ENCODE measurements at regions not wholly inside any gene's neighbourhood (a gene's known extent, or its start where the extent isn't known, plus 50 kb on each side); places are given as distances from the start of the nearest gene placed in this dataset.
"Not testable (repeated sequence)": the region's sequence is repeated elsewhere in the genome, so short reads cannot be mapped to it uniquely, and the experiment has no call there.

GRCh38 chrX:74065831-74066390 lies 213.4 kb upstream of the XIST start:
- DNase-seq (ENCODE audit: low read depth) = no peak

GRCh38 chrX:74063426-74064155 lies 211.1 kb upstream of the XIST start:
- no peak for DNase-seq (ENCODE audit: low read depth)

GRCh38 chrX:74061879-74062278 lies 209.4 kb upstream of the XIST start:
- DNase-seq (ENCODE audit: low read depth) = no peak

GRCh38 chrX:74049126-74049525 lies 196.6 kb upstream of the XIST start:
- DNase-seq (ENCODE audit: low read depth) = no peak

DNA sequence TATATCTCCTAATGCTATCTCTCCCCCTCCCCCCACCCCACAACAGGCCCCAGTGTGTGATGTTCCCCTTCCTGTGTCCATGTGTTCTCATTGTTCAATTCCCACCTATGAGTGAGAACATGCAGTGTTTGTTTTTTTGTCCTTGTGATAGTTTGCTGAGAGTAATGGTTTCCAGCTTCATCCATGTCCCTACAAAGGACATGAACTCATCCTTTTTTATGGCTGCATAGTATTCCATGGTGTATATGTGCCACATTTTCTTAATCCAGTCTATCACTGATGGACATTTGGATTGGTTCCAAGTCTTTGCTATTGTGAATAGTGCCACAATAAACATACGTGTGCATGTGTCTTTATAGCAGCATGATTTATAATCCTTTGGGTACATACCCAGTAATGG lies 181.6 kb upstream of the XIST start:
- not testable (repeated sequence) for DNase-seq (ENCODE audit: low read depth)

DNA sequence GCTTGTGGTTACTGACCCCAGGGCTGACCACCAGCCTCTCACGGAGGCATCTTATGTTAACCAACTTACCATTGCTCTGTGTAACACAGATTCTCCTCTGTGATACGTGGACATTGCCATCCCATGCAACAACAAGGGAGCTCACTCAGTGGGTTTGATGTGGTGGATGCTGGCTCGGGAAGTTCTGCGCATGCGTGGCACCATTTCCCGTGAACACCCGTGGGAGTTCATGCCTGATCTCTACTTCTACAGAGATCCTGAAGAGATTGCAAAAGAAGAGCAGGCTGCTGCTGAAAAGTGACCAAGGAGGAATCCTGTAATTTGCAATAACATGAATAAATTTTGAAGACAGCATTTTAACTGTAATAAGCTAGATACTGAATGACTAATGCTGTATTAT lies 179.0 kb upstream of the XIST start:
- not testable (repeated sequence) for DNase-seq (ENCODE audit: low read depth)

DNA sequence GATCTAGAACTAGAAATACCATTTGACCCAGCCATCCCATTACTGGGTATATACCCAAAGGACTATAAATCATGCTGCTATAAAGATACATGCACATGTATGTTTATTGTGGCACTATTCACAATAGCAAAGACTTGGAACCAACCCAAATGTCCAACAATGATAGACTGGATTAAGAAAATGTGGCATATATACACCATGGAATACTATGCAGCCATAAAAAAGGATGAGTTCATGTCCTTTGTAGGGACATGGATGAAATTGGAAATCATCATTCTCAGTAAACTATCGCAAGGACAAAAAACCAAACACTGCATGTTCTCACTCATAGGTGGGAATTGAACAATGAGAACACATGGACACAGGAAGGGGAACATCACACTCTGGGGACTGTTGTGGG lies 178.3 kb upstream of the XIST start:
- not testable (repeated sequence) for DNase-seq (ENCODE audit: low read depth)

DNA sequence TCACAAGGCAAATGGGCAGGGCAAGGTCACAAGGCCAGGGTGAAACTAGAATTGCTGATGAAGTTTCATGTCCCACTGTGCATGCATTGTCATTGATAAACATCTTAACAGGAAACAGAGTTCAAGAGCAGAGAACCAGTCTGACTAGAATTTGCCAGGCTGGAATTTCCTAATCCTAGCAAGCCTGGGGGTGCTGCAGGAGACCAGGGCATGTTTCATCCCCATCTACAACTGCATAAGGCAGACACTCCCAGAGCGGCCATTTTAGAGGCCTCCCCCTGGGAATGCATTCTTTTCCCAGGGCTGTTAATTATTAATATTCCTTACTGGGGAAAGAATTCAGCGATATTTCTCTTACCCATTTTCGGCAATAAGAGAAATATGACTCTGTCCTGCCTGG lies 172.6 kb upstream of the XIST start:
- not testable (repeated sequence) for DNase-seq (ENCODE audit: low read depth)

DNA sequence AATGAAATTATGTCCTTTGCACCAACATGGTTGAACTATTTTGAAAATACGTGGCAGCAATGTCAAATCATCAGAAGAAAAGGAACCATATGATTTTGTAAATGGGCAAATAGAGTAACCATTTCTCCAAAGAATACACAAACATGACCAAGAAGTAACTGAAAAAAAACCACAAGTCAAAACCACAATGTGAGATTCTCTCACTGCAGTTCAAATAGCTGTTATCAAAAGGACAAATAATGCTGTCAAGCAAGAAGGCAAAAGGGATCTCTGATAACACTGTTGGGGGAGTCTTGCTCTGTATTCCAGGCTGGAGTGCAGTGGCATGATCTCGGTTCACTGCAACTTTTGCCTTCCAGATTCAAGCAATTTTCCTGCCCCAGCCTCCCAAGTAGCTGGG lies 170.7 kb upstream of the XIST start:
- no peak for DNase-seq (ENCODE audit: low read depth)

DNA sequence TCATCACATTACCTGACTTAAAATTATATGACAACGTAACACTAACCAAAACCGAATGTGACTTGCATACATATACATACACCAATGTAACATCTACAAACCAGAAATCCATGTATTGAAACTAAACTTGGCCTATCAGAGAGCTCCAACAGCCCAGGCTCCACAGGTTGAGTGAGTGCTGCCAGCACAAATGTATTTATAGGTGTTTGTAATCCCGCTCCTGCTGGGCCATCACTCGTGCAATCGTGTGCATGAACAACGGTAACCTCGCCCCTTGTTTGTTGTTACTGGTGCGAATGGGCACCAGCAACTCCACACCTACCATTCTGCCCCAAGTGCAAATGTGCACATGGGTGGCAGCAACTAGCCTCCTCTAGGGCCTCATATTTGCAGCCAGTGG lies 165.7 kb upstream of the XIST start:
- DNase-seq (ENCODE audit: low read depth) = no peak

- DNase-seq (ENCODE audit: low read depth) = peak; percentile 69
These were observed 163.0 kb upstream of the XIST start for GRCh38 chrX:74015379-74016019.

GRCh38 chrX:74009041-74009440 lies 156.5 kb upstream of the XIST start:
- no peak for DNase-seq (ENCODE audit: low read depth)

DNA sequence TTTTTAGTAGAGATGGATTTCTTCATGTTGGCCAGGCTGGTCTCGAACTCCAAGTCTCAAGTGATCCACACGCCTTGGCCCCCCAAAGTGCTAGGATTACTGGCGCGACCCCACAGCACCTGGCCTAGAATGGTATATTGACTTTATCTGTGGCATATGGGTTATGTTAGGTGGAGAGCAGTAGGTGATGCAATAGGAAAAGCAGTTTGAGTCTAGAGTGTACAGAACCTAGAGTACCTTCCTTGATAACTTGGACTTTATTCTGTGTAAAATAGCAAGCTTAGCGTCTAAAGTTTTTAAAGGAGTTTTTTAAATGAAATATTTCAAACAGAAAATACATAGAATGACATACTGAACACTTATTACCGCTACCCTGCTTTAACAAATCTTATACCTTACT lies 139.5 kb upstream of the XIST start:
- no peak for DNase-seq (ENCODE audit: low read depth)

GRCh38 chrX:73987166-73987565 lies 134.7 kb upstream of the XIST start:
- no peak for DNase-seq (ENCODE audit: low read depth)

DNA sequence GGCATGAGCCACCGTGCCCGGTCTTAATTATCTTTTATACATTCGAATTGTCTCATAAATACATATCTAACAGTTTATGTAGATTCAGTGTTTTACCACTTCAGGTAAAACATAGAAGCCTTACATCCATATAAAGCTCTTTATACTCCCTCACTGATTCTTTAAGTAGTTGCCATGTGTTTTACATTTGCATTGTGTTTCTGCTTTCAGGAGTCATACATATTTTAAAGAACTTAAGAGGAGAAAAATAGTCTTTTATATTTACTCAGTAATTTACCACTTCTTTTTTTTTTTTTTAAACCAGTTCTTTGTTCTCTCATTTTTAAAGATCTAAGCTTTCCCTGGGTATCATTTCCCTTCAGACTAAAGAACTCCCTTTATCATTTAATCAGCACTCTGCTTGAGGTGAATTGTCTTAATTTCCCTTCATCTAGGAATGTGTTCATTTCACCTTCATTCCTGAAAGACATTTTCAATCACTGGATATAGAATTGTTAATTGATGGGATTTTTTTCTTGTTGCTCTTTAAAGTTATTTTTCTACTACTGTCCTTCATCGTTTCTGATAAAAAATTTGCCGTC lies 127.1 kb upstream of the XIST start:
- no peak for DNase-seq (ENCODE audit: low read depth)

GRCh38 chrX:73977542-73978169 lies 125.1 kb upstream of the XIST start:
- DNase-seq (ENCODE audit: low read depth) = no peak

DNA sequence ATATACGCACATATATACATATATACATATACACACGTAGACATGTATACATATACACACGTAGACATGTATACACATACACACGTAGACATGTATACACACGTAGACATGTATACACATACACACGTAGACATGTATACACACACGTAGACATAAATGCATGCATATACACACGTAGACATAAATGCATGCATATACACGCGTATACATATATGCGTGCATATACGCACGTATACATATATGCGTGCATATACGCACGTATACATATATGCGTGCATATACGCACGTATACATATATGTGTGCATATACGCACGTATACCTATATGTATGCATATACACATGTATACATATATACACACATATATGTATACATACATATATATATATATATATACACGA lies 114.9 kb upstream of the XIST start:
- DNase-seq (ENCODE audit: low read depth) = not testable (repeated sequence)

DNA sequence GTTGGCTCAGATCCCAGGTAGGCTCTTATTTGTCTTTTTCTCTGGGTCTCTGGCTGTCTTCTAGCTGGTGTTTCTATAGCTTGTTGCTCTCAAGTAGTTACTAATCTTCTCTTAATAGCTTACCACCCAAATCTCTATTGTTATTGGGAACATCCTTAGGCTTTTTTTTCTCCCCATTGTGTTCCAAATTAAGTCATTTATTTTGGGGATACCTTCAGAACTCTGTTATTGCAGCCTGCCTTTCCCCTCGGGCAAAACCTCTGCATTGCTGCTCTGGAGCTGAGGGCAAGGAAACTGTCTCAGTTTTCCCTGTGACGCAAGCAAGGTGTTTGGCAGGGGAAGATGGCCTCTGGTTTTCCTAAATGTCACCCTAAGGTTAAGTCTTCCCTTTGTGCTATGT lies 113.3 kb upstream of the XIST start:
- DNase-seq (ENCODE audit: low read depth) = no peak

DNA sequence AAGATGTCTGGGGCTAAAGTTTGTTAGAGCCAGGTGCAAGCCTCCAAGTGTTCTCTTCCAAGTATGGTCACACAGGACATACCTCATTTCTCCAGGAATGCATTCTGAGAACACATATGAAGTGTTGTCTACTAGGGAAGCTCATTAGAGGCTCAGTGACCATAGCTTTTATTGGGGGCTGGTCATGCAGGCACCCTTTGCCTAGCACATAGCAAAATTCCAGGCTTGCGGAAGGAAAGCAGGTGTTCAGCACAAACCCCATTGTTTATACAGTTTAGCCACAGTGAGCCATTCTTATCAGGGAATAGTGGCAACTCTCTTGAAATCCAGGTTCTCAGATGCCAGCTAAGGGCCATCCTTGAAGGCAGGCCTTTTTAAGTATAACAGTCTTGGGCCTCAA lies 112.1 kb upstream of the XIST start:
- no peak for DNase-seq (ENCODE audit: low read depth)

GRCh38 chrX:73963682-73964081 lies 111.2 kb upstream of the XIST start:
- DNase-seq (ENCODE audit: low read depth) = no peak

- DNase-seq (ENCODE audit: low read depth) = no peak
These were observed 110.4 kb upstream of the XIST start for GRCh38 chrX:73962948-73963347.

- not testable (repeated sequence) for DNase-seq (ENCODE audit: low read depth)
These were observed 109.4 kb upstream of the XIST start for GRCh38 chrX:73961867-73962266.

- no peak for DNase-seq (ENCODE audit: low read depth)
These were observed 92.0 kb upstream of the XIST start for GRCh38 chrX:73944563-73944908.

Data from fibroblast of the conjunctiva (primary cell).